T-helper 17 cell (primary cell): ENCODE measurements at regions not wholly inside any gene's neighbourhood (a gene's known extent, or its start where the extent isn't known, plus 50 kb on each side); places are given as distances from the start of the nearest gene placed in this dataset.

ENCODE experiments used
- ATAC-seq: fragments of 150-1000 bp; cut with Tn5 transposase; 2 replicates; pipeline ENCODE4 v1.10.0; 2021; ENCODE audit warnings: mild to moderate bottlenecking, moderate library complexity
- DNase-seq, 3 donors: peaks; one replicate each; pipeline versions ENCODE4 v3.0.0 to v3.0.0-alpha.2; 2020 to 2021
- H3K9me3 ChIP-seq: one replicate; pipeline ENCODE4 v1.7.0; 2013; ENCODE audit warnings: low read length, mild to moderate bottlenecking; ENCODE audit not compliant: control insufficient read depth, poor library complexity, severe bottlenecking
- H3K27ac Mint-ChIP-seq: one replicate; pipeline ENCODE4 v1.8.0; 2022; ENCODE audit warnings: mild to moderate bottlenecking, moderate library complexity, mixed read lengths
- H3K27me3 Mint-ChIP-seq: one replicate; pipeline ENCODE4 v1.8.0; 2022; ENCODE audit warnings: mixed read lengths
- H3K36me3 Mint-ChIP-seq: one replicate; pipeline ENCODE4 v1.8.0; 2022; ENCODE audit warnings: low read depth, mixed read lengths
- H3K4me1 Mint-ChIP-seq: one replicate; pipeline ENCODE4 v1.8.0; 2022; ENCODE audit warnings: mild to moderate bottlenecking, mixed read lengths
- H3K4me3 Mint-ChIP-seq: one replicate; pipeline ENCODE4 v1.8.0; 2022; ENCODE audit warnings: mild to moderate bottlenecking, moderate library complexity, mixed read lengths

DNA sequence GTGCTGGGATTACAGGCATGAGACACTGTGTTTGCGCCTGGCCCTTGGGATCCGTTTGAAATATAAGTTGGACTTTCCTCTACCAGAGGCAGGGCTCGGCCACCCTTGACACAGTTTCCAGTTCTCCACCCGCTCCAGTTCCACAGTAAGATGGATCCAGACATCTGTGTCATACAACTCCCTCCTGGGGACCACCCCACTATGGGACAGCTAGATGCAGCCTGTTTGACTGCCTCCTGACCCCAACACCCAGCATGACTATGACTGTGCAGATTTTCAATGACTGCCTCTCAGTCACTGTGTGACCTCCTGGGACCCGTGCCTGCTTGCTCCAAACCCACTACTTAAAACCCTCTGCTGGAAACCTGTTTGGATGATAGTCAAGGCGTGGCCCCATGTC, 166.7 kb downstream of the IRF8 start:
- H3K4me1 Mint-ChIP-seq, result peaks cover 5% of the 10 kb centered on the region
- no peak for DNase-seq

DNA sequence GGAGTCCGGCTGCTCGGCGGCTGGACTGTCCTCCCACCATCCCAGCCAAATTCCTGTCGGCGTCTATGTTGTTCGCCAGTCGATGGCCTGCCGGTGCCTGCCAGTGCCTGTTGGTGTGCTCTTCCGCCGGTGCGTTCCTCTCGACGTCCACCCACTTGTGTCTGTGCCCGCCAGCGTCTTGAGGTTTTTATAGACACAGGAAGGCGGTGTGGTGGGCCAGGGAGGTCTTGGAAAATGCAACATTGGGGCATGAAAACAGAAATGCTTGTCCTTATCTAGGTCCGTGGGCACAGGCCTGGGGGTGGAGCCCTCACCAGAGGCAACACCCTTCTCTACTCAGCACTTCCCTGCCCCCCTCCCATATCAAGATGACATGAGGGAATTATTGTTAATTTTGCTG, 167.8 kb downstream of the IRF8 start:
- H3K4me3 Mint-ChIP-seq, result no peak overlapping the region
- ATAC-seq (no peak), DNase-seq (no peak)
- H3K9me3 ChIP-seq, result no peaks in the 10 kb centered on the region
- peaks cover 67% of the 10 kb centered on the region for H3K27me3 Mint-ChIP-seq
- no peak overlapping the region for H3K27ac Mint-ChIP-seq
- no peaks in the 10 kb centered on the region for H3K36me3 Mint-ChIP-seq
- H3K4me1 Mint-ChIP-seq, result peaks cover 5% of the 10 kb centered on the region

More for the DNA sequence above, 166.7 kb downstream of the IRF8 start:
- ATAC-seq, result no peak
- no peaks in the 10 kb centered on the region for H3K36me3 Mint-ChIP-seq
- no peak overlapping the region for H3K27ac Mint-ChIP-seq
- H3K4me3 Mint-ChIP-seq, result no peak overlapping the region
- H3K27me3 Mint-ChIP-seq, result peaks cover 70% of the 10 kb centered on the region
- H3K9me3 ChIP-seq, result no peaks in the 10 kb centered on the region

DNA sequence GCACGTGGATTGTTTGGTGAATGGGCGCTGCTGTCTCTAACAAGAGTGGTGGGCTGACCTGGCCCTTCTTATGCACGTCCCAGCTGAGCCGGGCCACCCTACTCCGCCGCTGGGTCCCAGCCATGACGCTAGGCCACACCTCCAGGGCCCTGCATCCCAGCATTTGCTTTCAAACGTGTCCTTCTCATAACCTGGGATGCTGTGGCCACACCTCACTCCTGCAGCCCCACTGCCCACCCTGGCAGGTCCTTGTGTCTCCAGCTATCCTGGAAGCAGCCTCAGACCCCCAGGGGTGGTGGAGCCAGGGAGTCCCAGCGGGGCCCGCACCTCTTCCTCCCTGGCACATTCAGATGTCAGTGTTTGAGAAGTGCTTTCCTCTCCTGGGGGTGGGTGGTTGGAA, 168.6 kb downstream of the IRF8 start:
- H3K36me3 Mint-ChIP-seq, result no peaks in the 10 kb centered on the region
- H3K4me3 Mint-ChIP-seq, result no peak overlapping the region
- DNase-seq (no peak), ATAC-seq (no peak)
- no peak overlapping the region for H3K27ac Mint-ChIP-seq
- peaks cover 7% of the 10 kb centered on the region for H3K4me1 Mint-ChIP-seq
- H3K27me3 Mint-ChIP-seq, result peaks cover 68% of the 10 kb centered on the region
- no peaks in the 10 kb centered on the region for H3K9me3 ChIP-seq

DNA sequence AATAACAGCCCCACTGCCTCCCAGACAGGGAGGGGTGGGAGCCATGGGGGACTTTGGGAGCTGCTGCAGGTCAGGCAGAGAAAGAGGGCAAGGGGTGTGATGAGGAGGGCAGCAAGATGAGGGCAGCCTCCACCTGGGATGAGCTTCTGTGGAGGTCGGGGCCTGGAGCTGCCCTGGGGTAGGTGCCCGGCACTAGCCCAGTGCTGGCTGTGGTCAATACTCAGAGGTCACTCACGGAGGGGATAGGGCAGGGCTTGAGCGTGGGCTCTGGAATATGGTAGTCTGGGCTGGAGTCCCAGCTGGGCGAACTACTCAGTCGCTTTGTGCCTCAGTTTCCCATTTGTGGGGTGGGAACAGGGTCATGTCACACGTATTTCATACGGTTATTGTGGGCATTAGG, 169.0 kb downstream of the IRF8 start:
- Mint-ChIP-seq H3K27ac (no peak overlapping the region), H3K4me3 (no peak overlapping the region), H3K36me3 (no peaks in the 10 kb centered on the region), H3K27me3 (peaks cover 72% of the 10 kb centered on the region), H3K4me1 (peaks cover 8% of the 10 kb centered on the region)
- ATAC-seq (no peak), DNase-seq (no peak)
- H3K9me3 ChIP-seq, result no peaks in the 10 kb centered on the region

DNA sequence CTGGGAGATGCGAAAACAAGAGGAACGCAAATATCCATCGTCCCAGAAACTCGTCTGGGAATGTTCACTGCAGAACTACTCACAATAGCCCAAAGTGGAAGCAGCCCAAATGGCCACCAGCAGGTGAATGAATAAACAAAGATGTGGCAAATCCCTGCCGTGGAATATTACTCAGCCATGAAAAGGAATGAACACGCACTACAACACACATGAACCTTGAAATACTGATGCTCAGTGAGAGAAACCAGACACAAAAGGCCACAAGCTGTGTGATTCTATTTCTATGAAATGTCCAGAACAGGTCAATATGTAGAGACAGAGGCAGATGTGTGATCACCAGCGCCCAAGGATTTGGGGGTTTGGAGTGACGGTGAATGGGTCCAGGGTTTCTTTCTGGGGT, 169.8 kb downstream of the IRF8 start:
- H3K4me3 Mint-ChIP-seq, result no peak overlapping the region
- DNase-seq, result no peak
- H3K36me3 Mint-ChIP-seq, result no peaks in the 10 kb centered on the region
- ATAC-seq, result no peak
- H3K4me1 Mint-ChIP-seq, result peaks cover 8% of the 10 kb centered on the region
- H3K9me3 ChIP-seq, result no peaks in the 10 kb centered on the region
- H3K27ac Mint-ChIP-seq, result no peak overlapping the region
- peaks cover 76% of the 10 kb centered on the region for H3K27me3 Mint-ChIP-seq

DNA sequence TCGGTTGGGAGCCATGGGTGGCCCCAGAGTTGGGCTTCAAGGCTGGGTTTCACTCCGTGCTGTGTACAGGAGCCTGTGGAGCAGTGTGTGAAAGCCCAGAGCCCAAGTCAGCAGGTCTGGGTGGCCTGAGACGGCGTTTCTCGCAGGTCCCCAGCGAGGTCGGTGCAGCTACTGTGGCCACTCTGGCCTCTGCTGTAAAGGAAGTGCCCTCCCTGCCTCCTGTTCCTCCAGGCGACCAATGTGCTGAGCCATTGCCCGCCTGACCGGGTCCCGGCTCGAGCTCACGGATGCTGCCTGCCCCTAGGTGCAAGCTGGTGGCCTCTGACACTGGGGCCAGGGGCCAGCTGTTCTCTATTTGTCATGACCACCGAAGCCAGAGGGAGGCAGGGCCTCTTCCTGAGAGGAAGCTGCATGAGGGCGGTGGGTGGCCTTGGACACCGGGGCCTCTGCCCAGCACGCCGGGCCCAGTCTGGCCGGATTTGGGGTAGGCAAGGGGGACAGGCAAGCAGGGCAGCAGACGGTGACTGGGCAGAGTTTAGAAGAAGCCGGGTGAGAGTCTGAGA, 170.9 kb downstream of the IRF8 start:
- Mint-ChIP-seq H3K36me3 (no peaks in the 10 kb centered on the region), H3K27ac (no peak overlapping the region), H3K27me3 (peaks cover 76% of the 10 kb centered on the region), H3K4me3 (no peak overlapping the region), H3K4me1 (peaks cover 7% of the 10 kb centered on the region)
- no peak for DNase-seq
- ATAC-seq, result no peak
- no peaks in the 10 kb centered on the region for H3K9me3 ChIP-seq

DNA sequence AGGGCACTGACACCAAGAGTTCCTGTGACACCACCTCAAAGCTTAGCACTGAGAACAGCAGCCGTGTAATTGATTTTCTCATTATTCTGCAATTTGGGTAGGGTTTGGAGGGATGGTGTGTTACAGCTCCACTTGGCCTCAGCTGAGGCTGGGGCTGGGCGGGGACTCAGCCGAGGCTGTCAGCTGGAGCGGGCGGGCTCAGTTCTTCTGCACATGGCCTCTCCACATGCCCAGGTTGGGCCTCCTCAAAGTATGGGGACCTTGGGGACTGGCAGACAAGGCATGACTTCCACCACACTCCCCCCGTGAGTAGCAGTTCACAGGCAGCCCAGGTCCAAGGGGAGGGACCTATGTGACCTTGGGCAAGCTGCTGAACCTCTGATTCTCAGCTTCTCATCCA, 171.5 kb downstream of the IRF8 start:
- H3K4me1 Mint-ChIP-seq, result peaks cover 7% of the 10 kb centered on the region
- H3K36me3 Mint-ChIP-seq, result no peaks in the 10 kb centered on the region
- H3K27ac Mint-ChIP-seq, result no peak overlapping the region
- H3K27me3 Mint-ChIP-seq, result peaks cover 81% of the 10 kb centered on the region
- no peaks in the 10 kb centered on the region for H3K9me3 ChIP-seq
- ATAC-seq (no peak), DNase-seq (no peak)
- H3K4me3 Mint-ChIP-seq, result no peak overlapping the region

DNA sequence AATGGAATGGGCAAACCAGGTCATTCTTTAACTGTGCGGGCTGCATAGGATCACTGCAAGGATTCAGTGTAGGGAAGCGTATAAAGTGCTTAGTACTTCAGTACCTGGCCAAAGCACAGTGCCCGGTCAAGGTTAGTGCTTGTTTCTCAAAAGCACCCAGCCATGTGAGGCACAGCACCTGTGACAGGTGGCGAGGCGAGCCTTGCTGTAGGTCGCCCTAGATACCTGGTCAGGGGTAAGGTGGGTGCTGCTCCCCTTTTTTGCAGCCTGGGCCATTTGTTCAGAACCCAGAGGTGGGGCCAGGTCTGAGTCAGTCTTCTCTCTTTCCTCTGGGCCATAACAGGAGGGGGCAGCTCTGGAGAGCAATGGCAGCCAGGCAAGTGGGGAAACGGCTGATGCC, 172.0 kb downstream of the IRF8 start:
- peaks cover 80% of the 10 kb centered on the region for H3K27me3 Mint-ChIP-seq
- no peaks in the 10 kb centered on the region for H3K36me3 Mint-ChIP-seq
- ATAC-seq (no peak), DNase-seq (no peak)
- H3K4me3 Mint-ChIP-seq, result no peak overlapping the region
- H3K4me1 Mint-ChIP-seq, result peaks cover 5% of the 10 kb centered on the region
- no peaks in the 10 kb centered on the region for H3K9me3 ChIP-seq
- no peak overlapping the region for H3K27ac Mint-ChIP-seq

DNA sequence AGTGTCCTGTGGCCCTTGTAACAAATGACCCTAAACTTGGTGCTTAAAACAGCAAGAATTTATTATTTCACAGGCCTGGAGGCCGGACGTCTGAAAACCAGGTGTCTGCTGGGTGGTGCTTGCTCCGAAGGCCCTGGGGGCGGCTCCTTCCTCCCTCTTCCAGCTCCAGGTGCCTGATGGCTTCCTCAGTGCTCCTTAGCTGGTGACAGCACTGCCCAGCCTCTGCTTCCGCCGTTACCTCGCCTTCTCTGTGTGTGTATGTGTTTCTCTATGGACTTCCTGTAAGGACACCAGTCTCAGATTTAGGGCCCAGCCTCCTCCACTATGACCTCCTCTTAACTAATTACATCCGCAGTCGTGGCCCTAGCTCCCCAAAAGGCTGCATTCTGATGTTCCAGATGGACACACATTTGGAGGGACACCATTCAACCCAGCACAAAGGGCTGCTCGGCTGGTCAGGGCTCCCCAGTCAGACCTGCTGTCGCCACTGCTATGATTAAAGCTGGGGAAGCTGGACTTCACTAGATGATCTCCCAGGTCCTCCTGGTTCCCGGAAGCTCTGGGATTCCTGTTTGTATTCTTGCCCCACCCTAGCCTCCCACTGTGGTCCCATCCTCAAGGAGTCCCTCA, 172.8 kb downstream of the IRF8 start:
- no peak overlapping the region for H3K4me3 Mint-ChIP-seq
- no peaks in the 10 kb centered on the region for H3K36me3 Mint-ChIP-seq
- no peak for DNase-seq
- no peak for ATAC-seq
- H3K9me3 ChIP-seq, result no peaks in the 10 kb centered on the region
- peaks cover 72% of the 10 kb centered on the region for H3K27me3 Mint-ChIP-seq
- no peak overlapping the region for H3K27ac Mint-ChIP-seq
- H3K4me1 Mint-ChIP-seq, result peaks cover 5% of the 10 kb centered on the region

DNA sequence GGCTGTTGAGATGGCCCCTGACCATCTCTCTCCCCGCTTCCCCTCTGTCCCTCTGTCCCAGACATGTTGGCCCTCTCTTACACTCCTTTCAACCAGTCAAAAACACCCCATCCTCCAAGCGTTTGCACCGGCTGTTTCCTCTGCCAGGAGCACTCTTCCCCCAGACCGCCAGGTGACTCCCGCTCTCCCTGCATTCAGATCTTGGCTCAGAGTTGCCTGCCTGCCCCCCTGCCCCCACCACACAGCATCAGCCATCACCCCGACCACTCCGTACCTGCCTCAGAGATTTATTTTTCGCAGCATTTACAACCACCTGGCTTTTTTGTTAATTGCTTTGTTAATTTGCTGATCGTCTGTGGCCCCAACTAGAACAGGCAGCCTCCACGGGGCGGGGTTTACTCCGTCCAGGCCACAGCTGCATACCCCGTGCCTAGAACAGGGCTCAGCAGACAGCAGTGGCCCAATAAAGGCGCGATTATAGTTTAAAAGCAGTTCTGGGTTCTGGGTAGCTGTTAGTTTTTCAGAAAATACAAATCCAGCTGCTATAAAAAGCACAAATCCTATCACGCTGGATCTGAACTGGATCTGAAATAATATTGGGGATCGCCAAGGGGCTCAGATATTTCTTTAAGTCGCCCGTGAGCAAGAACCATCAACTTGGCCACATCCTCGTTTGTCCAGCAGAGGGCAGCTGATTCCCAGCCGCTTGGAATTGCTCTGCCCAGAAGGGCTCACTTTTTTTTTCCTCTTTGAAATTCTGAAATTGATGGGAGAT, 173.6 kb downstream of the IRF8 start:
- H3K4me3 Mint-ChIP-seq, result no peak overlapping the region
- DNase-seq (no peak), ATAC-seq (no peak)
- no peaks in the 10 kb centered on the region for H3K36me3 Mint-ChIP-seq
- H3K9me3 ChIP-seq, result no peaks in the 10 kb centered on the region
- H3K27me3 Mint-ChIP-seq, result peaks cover 76% of the 10 kb centered on the region
- peak overlapping the region; percentile 45 for H3K27ac Mint-ChIP-seq
- H3K4me1 Mint-ChIP-seq, result peaks cover 5% of the 10 kb centered on the region

DNA sequence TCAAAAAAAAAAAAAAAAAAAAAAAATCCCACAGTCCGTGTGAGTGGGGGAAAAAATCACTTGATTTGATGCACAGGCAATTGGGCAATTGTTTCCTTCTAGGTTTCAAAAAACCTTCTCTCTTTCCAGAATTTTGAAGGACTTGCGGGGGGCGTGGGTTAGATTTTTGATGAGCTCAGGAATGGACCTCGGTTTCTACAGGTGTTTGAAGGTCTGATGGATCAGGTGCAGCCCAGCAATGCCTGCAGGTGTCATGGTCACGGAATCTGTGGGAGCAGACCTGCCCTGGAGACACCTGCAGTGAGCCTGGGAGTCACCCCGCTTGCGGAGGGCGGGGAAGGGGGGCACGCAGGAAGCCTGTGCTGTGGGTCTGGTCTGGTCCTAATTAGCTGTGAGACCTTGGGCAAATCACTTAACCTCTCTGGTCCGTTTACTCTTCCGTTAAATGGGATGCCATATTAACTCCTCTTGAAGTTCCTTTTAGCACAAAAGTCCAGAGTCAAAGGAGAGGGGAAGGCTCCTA, 174.2 kb downstream of the IRF8 start:
- ATAC-seq (no peak), DNase-seq (no peak)
- no peaks in the 10 kb centered on the region for H3K9me3 ChIP-seq
- Mint-ChIP-seq H3K4me3 (no peak overlapping the region), H3K36me3 (no peaks in the 10 kb centered on the region), H3K27ac (no peak overlapping the region), H3K4me1 (peaks cover 5% of the 10 kb centered on the region), H3K27me3 (peaks cover 72% of the 10 kb centered on the region)

DNA sequence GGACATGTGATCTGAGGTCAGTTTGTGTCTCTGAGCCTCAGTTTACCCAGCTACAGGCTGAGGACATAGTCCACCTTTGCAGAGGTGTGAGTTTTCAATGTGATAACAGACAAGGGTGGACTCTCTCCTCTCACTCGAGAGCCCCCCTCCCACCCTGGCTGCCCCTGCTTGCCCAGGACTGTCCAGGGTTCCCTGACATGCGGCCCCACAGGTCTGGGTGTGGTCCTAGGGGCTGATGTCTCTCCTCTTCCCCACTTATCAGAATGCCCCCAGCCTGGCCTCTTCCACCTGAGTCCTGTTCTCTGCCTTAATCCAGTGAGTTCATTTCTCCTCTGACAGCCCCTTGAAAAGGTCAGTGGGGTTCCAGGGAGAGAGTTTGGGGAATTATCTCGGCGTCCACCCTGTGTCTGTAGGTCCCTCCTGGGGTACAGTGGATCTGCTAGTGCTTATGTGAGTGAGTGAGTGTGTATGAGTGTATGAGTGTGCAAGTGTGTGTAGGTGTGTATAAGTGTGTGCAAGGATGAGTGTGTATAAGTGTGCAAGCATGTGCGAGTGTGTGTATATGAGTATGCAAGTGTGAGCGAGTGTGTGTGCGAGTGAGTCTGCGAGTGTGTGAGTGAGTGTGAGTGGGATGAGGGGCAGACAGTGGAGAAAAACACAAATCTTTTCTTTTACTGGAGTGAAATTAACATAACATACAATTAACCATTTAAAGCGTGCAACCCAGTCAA, 175.0 kb downstream of the IRF8 start:
- H3K4me3 Mint-ChIP-seq, result no peak overlapping the region
- DNase-seq (no peak), ATAC-seq (no peak)
- no peak overlapping the region for H3K27ac Mint-ChIP-seq
- H3K27me3 Mint-ChIP-seq, result peaks cover 65% of the 10 kb centered on the region
- H3K4me1 Mint-ChIP-seq, result peaks cover 5% of the 10 kb centered on the region
- H3K36me3 Mint-ChIP-seq, result no peaks in the 10 kb centered on the region
- no peaks in the 10 kb centered on the region for H3K9me3 ChIP-seq
